GM19238 (cell line): ENCODE measurements at regions not wholly inside any gene's neighbourhood (a gene's known extent, or its start where the extent isn't known, plus 50 kb on each side); places are given as distances from the start of the nearest gene placed in this dataset.
"Not testable (repeated sequence)": the region's sequence is repeated elsewhere in the genome, so short reads cannot be mapped to it uniquely, and the experiment has no call there.

ENCODE experiments used
- DNase-seq: peaks from one replicate; pipeline ENCODE4 v3.0.0; 2011; ENCODE audit warnings: low spot score; ENCODE audit not compliant: insufficient read length

GRCh38 chr3:18988614-18989229 is 159.6 kb upstream of the KCNH8 start:
- DNase-seq = no peak

GRCh38 chr3:18987862-18988447 is 160.4 kb upstream of the KCNH8 start:
- no peak for DNase-seq

- DNase-seq = no peak
Observed at GRCh38 chr3:18987070-18987469, 161.2 kb upstream of the KCNH8 start.

- DNase-seq = no peak
Observed at GRCh38 chr3:18982920-18983319, 165.4 kb upstream of the KCNH8 start.

GRCh38 chr3:18976102-18976501 is 172.2 kb upstream of the KCNH8 start:
- DNase-seq = not testable (repeated sequence)

GRCh38 chr3:18968120-18968519 is 180.2 kb upstream of the KCNH8 start:
- no peak for DNase-seq

- DNase-seq = no peak
Observed at GRCh38 chr3:18965781-18966180, 182.5 kb upstream of the KCNH8 start.

- DNase-seq = no peak
Observed at GRCh38 chr3:18964640-18965039, 183.7 kb upstream of the KCNH8 start.

- no peak for DNase-seq
Observed at GRCh38 chr3:18951333-18951732, 197.0 kb upstream of the KCNH8 start.

GRCh38 chr3:18946524-18946923 is 201.8 kb upstream of the KCNH8 start:
- DNase-seq = no peak

GRCh38 chr3:18937574-18937973 is 210.7 kb upstream of the KCNH8 start:
- no peak for DNase-seq

- no peak for DNase-seq
Observed at GRCh38 chr3:18919158-18919557, 229.2 kb upstream of the KCNH8 start.

- no peak for DNase-seq
Observed at GRCh38 chr3:18917923-18918322, 230.4 kb upstream of the KCNH8 start.

- DNase-seq = no peak
Observed at GRCh38 chr3:18902081-18902793, 246.1 kb upstream of the KCNH8 start.

- DNase-seq = no peak
Observed at GRCh38 chr3:18901571-18901970, 246.7 kb upstream of the KCNH8 start.

- DNase-seq = no peak
Observed at GRCh38 chr3:18900994-18901393, 247.3 kb upstream of the KCNH8 start.

- no peak for DNase-seq
Observed at GRCh38 chr3:18898911-18899310, 249.4 kb upstream of the KCNH8 start.

- no peak for DNase-seq
Observed at GRCh38 chr3:18892756-18893155, 255.6 kb upstream of the KCNH8 start.

GRCh38 chr3:18892047-18892446 is 256.3 kb upstream of the KCNH8 start:
- DNase-seq = no peak

GRCh38 chr3:18891641-18892040 is 256.7 kb upstream of the KCNH8 start:
- no peak for DNase-seq

GRCh38 chr3:18890449-18890848 is 257.9 kb upstream of the KCNH8 start:
- DNase-seq = no peak

GRCh38 chr3:18888819-18889218 is 259.5 kb upstream of the KCNH8 start:
- no peak for DNase-seq

GRCh38 chr3:18888370-18888769 is 259.9 kb upstream of the KCNH8 start:
- DNase-seq = no peak
